CD4-positive, alpha-beta T cell treated with Interleukin-15 for 1 hour (primary cell): ENCODE measurements at regions not wholly inside any gene's neighbourhood (a gene's known extent, or its start where the extent isn't known, plus 50 kb on each side); places are given as distances from the start of the nearest gene placed in this dataset.

Experiments used
- DNase-seq: peaks from one replicate; pipeline ENCODE4 v3.0.0-alpha.2; 2020

DNA sequence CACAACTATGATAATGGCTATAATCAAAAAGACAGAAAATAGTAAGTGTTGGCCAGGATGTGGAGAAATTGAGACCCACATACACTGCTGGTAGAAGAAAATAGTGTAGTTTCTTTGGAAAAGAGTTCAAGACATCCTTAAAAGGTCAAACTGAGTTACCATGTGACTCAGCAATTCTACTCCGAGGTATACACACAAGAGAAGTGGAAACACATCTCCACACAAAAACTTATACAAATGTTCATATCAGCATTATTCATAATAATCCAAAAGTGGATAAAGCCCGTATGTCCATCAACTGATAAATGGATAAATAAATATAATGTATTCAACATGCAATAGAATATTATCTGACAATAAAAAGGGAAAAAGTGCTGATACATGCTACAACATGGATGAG is 532.2 kb downstream of the NR2F1-AS1 start:
- DNase-seq, result no peak

DNA sequence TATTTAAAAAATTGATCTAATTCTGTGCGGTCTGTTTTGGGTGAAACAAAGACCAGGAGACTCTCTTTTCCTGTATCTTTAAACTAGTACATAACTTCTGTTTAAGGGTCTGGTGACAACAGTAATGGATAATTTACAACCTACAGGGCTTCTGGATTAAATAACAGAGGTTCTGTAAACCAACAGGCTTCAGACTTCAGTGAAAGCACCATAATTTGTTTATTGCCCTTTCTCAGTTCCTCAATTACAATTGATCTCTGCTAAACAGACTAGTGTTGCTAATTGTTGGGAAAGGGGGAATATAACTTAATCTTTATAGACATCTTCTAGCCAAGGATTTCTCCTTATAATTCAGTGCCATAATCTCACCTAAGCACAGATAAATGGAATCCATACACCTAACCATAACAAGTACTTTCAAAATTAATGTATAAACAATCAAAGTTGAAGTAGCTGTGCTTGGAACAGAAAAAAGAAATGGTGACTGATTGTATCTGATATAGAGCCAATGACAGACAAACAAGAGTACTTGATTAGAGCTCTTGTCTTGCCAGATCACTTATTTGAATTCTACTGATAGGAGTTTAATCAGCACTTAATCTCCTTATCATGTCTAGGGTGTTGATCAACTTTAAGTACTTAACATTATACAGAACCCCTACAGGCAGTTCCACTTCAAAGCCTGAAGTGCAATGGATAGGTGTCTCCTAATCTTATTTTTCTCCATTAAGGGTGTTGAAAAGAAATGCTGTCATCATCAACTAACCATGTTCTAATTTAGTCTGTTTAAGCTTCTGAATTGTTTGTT is 536.0 kb downstream of the NR2F1-AS1 start:
- no peak for DNase-seq

DNA sequence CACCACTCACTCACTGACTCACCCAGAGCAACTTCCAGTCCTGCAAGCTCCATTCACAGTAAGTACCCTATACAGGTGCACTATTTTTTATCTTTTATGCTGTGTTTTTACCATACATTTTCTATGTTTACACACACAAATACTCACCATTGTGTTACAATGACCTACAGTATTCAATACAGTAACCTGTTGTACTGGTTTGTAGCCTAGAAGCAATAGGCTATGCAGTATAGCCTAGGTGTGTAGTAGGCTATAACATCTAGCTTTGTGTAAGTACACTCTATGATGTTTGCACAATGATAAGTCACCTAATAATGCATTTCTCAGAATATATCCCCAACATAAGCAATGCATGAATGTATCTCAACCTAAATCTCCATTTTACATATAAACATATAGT is 541.1 kb downstream of the NR2F1-AS1 start:
- no peak for DNase-seq

DNA sequence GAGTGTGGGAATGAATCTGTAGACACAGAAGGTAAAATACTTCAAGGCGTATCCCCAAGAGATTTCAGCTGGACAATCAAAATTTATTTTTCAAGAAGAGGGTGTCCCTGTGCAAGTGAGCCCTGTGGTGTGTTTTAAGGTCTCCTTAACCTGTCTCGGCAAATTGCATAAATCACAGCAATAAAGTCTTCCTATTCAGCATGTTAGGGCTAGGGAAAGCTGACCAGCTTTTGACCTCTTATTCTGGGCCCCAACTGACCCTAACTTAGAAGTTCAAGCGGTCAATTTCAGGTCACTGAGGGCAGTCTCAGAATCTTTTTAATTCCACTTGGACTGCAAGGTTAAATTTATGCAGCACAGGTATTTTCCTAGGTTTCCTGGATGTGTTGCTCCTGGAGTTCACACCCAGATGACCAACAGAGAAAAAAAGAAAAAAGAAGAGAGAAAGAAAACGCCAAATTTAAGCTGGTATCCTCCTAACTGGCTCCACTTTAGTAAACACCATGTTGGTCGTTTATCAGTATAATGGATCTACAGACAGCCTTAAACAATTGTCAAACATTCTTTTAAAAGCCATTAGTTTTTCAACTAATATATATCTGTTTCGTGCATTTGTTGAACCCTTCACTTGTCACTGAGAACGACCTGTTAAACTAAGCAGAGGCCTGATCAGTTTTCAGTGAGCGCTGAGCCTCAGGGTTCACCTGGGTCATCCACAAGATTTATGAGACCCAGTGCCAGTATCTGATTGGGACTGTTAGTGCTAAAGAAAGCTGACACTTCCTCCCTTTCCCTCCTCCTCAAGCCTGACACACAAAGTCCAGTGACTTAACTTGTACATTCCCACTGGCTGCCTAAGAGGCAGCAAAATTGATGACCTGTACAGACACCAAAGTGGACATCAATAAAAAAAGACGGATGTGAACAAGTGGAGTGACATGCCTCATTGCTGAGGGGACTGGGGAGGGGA is 546.1 kb downstream of the NR2F1-AS1 start:
- no peak for DNase-seq

DNA sequence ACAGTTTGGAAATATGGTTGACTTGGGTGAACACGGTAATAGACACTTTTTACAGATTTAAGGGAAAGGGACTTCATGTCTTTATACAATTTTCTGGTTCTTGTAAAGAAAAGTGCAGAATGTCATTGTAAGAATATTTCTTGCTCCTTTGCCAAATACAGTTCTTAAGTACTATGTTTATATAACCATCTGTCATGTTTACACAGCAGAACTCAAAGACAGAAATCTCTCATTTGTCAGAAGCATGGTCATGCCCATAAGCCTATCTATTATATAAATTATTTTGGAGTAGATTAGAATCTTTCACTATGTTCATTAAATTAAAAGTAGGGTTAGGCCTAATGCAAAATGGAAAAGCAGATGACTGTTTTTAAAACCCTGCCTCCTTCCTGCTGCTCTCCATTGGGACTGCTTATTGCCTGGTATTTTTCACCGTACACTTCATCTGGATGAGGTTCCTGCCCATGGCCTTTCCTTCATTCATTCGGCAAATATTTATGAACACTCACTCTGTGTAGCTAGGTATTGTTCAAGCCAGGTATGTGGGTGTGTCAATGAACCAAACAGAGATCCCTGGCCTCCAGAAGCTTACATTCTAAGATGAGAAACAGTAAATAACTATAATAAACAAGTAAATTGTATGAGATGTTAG is 558.1 kb downstream of the NR2F1-AS1 start:
- no peak for DNase-seq

DNA sequence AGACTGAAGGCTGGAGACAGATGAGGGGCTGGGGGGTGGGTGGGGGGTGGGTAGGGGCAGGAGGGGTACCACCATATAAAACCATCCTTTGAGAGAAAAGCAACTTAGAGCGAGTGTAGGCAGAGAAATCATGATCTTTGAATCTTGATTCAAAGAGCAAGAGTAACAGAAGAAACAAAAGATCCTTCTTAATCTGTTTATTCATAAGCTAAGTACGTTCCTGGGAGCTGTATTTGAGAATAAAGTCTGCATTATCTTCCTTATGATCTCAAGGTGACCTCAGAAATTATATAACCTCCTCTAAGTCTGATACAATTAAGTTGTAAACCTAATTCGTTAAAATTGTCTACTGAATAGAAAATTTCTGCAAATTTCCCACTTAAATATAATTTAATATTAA is 558.8 kb downstream of the NR2F1-AS1 start:
- no peak for DNase-seq

DNA sequence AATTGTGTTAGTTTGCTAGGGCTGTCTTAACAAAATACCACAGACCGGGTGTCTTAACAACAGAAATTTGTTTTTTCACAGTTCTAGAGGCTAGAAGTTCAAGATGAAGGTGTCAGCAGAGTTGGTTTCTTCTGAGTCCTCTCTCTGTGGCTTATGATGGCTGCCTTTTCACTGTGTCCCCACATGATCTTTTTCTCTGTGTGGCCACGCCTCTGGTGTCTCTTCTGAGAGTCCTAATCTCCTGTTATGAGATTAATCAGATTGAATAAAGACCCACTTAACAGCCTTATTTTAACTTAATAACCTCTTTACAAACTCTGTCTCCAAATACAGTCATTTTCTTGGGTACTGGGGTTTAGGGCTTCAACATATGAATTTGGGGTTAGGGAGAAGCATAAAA is 561.1 kb downstream of the NR2F1-AS1 start:
- DNase-seq, result no peak

DNA sequence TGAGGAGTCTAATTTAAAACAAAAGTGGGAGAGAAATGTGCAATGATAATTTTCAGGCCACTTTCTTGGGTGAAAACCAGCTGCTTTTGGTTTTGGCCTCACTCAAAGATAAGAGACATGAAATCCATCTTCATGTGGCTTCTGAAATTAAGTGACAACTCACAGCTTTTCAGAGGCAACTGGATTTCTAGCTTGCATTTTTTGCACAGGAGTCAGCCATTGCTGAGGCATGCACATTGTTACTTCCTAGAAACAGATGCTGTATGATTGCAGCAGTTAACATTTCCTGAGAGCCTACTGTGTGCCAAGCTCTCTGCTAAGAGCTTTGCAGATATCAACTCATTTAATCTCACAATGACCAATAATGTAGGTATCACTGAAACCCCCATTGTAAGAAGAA is 562.6 kb downstream of the NR2F1-AS1 start:
- no peak for DNase-seq

DNA sequence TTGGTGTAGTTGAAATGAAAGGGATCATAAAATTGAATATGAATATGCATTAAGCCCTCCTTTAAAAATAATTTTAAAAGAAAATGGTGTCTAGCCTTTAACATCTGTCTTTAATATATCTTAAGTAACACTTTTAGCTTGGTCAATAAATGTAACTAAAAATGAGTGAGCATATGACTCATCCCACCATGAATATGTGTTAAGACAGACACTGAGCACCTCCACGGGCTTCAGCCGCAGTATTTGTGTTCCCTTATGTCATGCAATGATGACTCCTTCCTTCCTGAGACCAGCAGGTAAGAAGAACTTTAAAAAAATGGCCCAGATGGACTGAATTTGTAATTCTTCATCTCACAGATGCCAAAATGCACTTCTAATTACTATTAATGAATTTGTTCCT is 563.2 kb downstream of the NR2F1-AS1 start:
- DNase-seq, result no peak

DNA sequence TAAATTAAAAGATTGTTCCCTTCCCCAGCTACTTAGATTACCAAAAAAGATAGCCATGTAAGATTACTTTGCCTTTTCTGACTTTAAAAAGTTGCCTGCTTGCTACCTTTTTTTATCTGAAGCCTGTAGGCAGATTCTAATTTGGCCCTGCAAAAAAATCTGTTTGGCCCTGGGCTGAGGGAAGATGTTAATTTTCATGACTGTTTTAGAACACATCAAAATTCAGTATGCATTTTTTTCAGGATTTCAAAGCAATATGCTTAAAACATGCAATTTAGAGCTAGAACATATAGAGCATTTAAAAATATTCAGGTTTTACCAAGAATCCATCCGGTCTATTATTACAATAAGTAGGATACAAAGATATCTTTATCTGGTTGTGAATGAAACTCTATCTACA is 563.6 kb downstream of the NR2F1-AS1 start:
- DNase-seq, result no peak

DNA sequence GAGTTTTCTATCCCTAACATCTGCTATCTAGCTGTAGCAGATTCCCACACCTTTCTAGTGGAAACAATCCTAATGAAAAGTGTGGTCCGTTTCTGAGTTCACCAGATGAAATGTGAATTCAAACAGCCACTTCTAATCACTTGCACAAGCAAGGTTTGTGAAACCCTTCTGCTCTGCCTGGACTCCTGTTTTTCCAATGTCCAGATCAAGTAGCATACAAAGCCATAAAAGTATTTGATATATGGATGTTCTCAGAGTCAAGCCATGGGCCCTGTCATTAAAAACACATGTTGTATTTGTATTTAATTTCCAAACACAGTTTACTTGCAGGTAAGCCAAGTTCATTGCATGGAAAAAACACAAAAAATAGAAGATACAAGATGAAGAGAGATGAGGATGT is 570.4 kb downstream of the NR2F1-AS1 start:
- no peak for DNase-seq

DNA sequence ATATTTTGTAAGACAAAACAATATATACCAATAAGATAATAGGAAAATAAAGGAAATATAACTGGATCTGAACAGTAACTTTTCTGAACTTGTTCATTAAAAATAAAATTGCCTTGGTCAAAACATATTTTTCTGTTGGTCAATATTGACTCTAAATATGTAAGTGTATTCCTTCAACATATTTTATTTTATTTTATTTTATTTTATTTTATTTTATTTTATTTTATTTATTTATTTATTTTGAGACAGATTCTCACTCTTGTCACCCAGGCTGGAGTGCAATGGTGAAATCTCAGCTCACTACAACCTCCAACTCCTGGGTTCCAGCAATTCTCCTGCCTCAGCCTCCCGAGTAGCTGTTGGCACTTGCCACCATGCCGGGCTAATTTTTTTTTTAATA is 571.0 kb downstream of the NR2F1-AS1 start:
- no peak for DNase-seq

DNA sequence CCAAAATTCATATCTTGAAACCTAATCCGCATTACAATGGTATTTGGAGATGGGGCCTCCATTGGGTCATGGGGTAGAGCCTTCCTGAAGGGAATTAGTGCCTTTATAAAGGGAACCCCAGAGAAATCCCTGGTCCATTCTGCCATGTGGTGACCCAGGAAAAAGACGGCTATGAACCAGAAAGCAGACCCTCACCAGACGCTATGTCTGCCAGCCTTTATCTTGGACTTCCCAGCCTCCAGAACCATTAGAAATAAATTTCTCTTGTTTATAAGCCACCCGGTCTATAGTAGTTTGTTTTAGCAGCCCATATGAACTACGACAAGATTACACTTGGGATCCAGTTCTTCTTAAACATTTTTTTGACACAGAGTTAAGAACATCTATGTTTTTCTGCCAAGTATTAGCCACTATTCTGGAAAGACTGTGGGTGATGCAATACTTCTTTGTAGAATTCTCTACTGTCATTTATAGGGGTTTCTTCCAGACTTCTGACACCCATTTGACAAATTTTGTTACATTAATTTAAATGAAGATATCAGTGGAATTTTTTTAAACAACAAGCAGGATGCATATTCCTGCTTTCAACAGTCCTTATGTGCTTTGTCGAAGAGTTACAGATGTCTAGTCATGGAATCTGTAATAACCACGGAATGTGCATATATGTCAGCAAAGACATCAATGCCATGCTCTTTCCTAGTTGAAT is 572.4 kb downstream of the NR2F1-AS1 start:
- no peak for DNase-seq

DNA sequence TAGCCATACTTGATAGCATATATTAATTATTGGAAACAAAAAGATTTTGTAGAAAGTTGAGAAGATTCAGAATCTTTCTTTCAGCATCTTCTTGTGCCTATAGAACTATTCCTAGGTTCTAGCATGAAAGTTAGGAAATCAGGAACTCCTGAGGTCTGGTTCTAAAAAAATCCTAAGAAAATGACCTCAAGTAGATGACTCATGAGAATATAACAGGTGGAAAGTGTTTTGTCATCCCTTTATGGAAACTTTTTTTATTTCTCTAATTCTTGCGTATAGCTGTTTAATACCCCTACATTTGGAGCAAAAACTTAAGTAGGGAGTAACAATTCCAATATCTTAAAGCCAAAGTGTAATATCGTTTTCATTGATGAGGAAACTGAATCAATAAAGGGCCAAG is 574.1 kb downstream of the NR2F1-AS1 start:
- no peak for DNase-seq

DNA sequence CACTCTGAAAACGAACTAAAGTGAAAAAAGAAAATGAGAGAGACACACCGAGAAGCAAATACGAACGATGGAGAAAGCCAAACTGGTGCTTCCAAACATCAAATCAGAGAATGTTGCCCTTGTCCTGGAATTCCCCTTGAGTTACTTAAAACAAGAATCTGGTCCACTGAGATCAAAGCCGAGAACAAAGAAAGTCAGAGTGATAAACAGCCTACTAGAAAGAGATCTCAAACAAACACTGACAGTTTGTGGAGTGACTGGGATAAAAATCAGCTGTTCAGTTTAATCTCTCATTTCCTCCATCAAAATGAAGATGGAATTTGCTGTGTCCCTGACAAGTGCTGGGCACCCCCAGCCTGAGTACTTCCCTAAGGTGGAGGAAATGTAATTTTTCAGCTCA is 582.6 kb downstream of the NR2F1-AS1 start:
- no peak for DNase-seq

DNA sequence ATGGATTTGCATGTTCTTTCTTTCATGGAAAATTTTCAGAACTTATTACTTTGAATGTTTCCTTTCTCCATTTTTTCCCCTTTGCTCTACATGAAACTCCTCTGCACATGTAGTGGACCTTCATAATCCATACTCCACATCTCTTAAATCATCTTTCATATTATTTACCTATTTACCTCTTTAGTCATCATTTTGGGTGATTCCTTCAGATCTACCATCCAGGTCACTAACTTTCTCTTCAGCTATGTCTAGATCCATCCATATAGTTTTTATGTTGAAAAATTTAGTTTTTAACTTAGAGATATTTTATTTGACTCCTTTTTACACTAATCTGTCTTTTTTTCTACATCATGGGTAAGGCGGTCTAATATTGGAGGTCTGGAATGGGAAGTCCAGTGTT is 586.6 kb downstream of the NR2F1-AS1 start:
- DNase-seq, result no peak

DNA sequence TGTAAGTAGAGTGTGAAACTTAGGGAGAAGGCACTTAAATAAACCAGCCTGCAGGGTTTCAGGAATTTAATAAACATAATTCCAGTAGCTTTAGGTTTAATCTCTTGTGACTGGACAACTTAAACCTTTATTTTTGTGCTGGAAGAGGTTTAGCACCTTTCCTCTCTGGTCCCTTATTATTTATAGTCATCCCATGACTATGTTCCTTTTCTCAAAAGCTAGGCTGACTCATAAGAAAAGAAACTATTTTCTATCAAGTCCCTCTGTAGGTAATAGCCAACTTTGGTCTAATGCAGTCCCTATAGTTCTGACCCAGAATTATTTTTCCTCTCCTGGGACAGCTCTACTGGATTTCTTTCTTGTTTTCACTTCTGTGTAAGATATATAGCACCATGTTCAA is 588.9 kb downstream of the NR2F1-AS1 start:
- DNase-seq, result no peak

DNA sequence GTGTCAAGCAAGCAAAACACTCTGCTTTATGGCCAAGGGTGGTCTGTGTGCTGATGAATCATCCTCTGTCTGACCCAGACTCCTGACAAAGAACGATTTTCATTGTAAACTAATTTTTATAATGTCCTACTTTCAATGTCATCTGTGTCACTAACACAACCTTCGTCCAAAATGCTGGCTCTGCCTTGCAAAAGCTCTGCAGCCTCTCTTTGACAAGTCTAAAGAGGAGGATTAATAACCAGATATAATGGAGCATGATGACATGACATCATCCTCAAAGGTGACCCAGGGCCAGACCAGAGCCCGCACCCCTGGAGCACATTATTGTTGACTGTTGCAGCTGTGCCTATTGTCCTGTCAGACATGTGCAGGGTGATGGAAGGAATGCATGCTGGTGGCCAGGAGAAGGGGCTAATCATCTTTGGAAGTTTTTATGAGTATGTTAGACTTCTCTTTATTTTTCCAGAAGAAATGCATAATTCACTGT is 589.4 kb downstream of the NR2F1-AS1 start:
- DNase-seq, result no peak

DNA sequence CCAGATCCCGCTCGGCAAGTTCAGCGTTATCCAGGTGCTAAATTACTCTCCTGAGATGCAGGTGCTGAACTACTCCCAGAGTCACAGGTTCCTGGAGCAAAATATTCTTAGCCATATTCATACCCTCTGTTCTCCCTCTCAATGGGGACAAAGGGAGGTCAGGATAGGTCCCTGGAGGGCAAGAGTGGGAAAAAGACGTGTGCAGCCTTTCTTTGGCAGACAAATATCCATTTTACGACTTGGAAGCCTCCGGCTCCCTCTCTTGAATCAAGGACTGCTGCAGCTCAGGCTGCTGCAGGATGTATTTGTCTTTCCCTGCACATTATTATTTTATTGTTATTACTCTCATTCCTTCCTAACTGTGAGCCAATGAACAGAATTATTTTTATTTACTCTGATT is 590.2 kb downstream of the NR2F1-AS1 start:
- DNase-seq, result no peak

DNA sequence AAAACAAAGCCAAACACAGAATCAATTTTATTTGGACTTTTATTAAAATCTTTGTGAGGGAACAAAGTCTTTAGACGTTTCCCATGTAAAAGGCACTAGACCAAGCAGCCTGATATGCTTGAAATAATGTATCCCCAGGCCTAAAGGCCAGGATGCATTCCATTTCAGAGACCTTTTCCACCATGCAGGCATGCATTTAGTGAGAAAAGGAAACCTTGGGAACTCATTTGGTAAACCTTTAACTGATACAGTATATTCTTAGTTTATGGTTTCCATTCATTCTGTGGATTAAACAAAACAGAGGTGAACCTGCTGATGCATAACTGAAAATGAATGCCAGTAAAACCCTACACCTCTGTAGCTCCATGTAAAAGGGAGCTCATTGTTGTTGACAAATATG is 600.0 kb downstream of the NR2F1-AS1 start:
- no peak for DNase-seq

DNA sequence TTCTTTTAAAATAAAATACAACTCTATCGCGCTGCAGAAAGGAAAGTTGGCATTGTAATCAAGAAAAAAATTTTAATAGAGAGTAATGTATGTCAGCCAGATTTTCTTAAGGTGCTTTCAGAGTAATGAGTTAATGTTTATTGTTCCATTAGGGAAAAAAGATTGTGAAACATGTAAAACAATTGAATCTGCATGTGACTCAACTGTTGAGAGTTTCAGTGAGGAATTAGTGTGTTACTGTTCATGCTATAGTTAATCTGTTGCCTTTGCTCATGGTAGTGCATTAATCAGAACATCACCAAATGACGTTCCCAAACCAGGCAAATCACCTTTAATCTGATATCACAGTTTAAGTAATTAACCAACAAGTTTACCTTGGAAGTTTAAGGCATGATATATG is 600.5 kb downstream of the NR2F1-AS1 start:
- no peak for DNase-seq

DNA sequence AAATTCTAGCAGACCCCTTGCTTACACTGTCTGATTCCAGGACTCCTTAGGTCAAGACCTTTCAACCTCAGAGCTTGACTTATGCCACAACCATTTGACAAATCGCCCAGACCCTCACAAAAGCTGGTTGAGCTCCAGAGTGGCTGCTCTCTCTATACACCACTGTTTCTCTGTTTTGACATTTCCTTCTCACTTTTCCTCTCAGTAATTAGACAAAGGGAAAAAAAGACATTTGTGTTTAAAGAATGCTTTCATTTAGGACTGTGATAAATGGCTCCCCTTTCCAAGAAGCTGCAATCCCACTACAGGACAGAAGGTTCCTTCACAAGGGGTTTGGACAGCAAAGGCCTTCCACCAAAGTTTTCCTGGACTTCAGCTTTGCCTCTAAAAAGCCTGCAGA is 601.3 kb downstream of the NR2F1-AS1 start:
- no peak for DNase-seq
